OCI-LY7 (cell line): ENCODE measurements at regions not wholly inside any gene's neighbourhood (a gene's known extent, or its start where the extent isn't known, plus 50 kb on each side); places are given as distances from the start of the nearest gene placed in this dataset.

Experiments
- EZH2phosphoT487 ChIP-seq: fragments of 200-600 bp; sonication (generic); IDR thresholded peaks from 2 replicates; pipeline ENCODE4 v1.6.1; 2018; ENCODE audit warnings: low read depth, borderline replicate concordance, mild to moderate bottlenecking, mixed run types, antibody characterized with exemption, low read length, moderate library complexity, mixed read lengths
- TF ChIP-seq, protein P1 (sequence below): fragments of 200-600 bp; sonication (generic); conservative IDR thresholded peaks from 2 replicates; pipeline ENCODE4 v1.5.1; 2014; ENCODE audit warnings: mild to moderate bottlenecking, antibody characterized with exemption, low read length, moderate library complexity, mixed read lengths

DNA sequence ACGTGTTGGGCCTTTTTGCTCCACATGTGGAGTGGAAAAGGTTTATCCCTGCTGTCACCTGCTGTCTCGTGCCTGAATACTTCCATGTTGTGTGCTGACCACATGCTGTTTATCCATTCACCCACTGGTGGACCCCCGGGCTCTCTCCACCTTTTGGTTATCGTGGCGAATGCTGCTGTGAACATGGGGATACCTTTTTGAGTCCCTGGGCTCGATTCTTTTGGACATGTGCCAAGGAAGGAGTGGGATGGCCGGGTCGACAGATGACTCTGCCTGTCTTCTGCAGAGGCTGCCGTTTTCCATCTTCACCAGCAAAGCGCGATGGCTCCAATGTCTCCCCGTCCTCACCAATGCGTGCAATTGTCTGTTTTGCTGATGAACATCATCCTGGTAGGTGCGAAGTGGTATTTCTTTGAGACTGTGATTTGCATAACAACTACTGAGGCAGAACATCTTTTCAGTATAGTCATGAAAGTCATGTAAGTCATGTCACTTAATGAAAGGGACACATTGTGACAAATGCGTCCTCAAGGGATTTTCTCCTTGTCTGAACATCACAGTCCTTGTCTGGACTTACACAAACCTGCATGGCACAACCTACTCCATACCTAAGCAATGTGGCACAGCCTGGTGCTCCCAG lies 758.7 kb downstream of the BRD1 start:
- TF ChIP-seq, protein P1, sequence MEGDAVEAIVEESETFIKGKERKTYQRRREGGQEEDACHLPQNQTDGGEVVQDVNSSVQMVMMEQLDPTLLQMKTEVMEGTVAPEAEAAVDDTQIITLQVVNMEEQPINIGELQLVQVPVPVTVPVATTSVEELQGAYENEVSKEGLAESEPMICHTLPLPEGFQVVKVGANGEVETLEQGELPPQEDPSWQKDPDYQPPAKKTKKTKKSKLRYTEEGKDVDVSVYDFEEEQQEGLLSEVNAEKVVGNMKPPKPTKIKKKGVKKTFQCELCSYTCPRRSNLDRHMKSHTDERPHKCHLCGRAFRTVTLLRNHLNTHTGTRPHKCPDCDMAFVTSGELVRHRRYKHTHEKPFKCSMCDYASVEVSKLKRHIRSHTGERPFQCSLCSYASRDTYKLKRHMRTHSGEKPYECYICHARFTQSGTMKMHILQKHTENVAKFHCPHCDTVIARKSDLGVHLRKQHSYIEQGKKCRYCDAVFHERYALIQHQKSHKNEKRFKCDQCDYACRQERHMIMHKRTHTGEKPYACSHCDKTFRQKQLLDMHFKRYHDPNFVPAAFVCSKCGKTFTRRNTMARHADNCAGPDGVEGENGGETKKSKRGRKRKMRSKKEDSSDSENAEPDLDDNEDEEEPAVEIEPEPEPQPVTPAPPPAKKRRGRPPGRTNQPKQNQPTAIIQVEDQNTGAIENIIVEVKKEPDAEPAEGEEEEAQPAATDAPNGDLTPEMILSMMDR = no peak
- no peak for TF ChIP-seq EZH2phosphoT487
